Ovary (tissue), 7 donors: ENCODE measurements at regions not wholly inside any gene's neighbourhood (a gene's known extent, or its start where the extent isn't known, plus 50 kb on each side); places are given as distances from the start of the nearest gene placed in this dataset.
"Not testable (repeated sequence)": the region's sequence is repeated elsewhere in the genome, so short reads cannot be mapped to it uniquely, and the experiment has no call there.

ENCODE experiments used
- DNase-seq, 5 donors: peaks; one replicate each; pipeline ENCODE4 v3.0.0-alpha.2; 2019 to 2020
- H3K27ac ChIP-seq, 2 donors: fragments of 200-600 bp; one replicate each; pipeline versions ENCODE4 v1.5.1 to v1.8.0; 2019 to 2022
- H3K27me3 ChIP-seq: fragments of 200-600 bp; one replicate; pipeline ENCODE4 v1.8.0; 2022
- H3K36me3 ChIP-seq: fragments of 200-600 bp; sonication (generic); one replicate; pipeline ENCODE4 v1.5.1; 2019
- H3K4me1 ChIP-seq: one replicate; pipeline ENCODE4 v1.8.1; 2013; ENCODE audit warnings: mild to moderate bottlenecking, moderate library complexity; ENCODE audit not compliant: insufficient read depth
- H3K4me3 ChIP-seq: fragments of 200-600 bp; sonication (generic); one replicate; pipeline ENCODE4 v1.5.1; 2017
- H3K9me3 ChIP-seq, 2 donors: fragments of 200-600 bp in 1 of 2; sonication (generic) in 1 of 2; one replicate each; pipeline versions ENCODE4 v1.5.1 to v1.8.1; 2013 to 2019; ENCODE audit warnings: mild to moderate bottlenecking in 1 of 2, moderate library complexity in 1 of 2
- CTCF ChIP-seq, 3 donors: fragments of 450-650 bp in 2 of 3; fragments of 200-600 bp in 1 of 3; IDR thresholded peaks; one replicate each; pipeline versions ENCODE4 v1.5.1 to v1.8.0; 2016 to 2022; ENCODE audit warnings: antibody characterized with exemption in 3 of 3, mild to moderate bottlenecking in 1 of 3
- EP300 ChIP-seq: sonication (generic); formaldehyde crosslinking; IDR thresholded peaks from one replicate; pipeline ENCODE4 v1.6.1; 2017; ENCODE audit warnings: antibody characterized with exemption
- POLR2A ChIP-seq: fragments of 450-650 bp; IDR thresholded peaks from one replicate; pipeline ENCODE4 v1.6.1; 2017; ENCODE audit warnings: antibody characterized with exemption, mild to moderate bottlenecking, moderate library complexity
- WGBS, 3 donors: extraction: QIAGEN DNeasy Blood & Tissue Kit in 1 of 3; methylation state at CpG; one replicate each; pipeline versions ENCODE4 v1.1.5 to v1.1.7; 2013 to 2017; 5-methylcytosine and 5-hydroxymethylcytosine counted together
- intact Hi-C, 4 donors: fragments of 100-400 bp; cut with DNase I; formaldehyde crosslinking; loops; one replicate each; pipeline versions ENCODE4 v1.11.0 to v1.15.1; 2022 to 2023
- donor health status: DM: no; HTN: no; CAD: no; lungs with moderate emphysema.
- donor health status: DM: no; HTN: no; CAD: no.
- donor health status: Bipolar disorder and iron deficiency.
- donor health status: DM: no; HTN: no; CAD: no.
- donor health status: DM: yes; HTN: yes; CAD: no.

GRCh38 chr6:18640134-18640533 lies 253.0 kb downstream of the RNF144B start:
- no peak overlapping the region for H3K4me3 ChIP-seq
- TF ChIP-seq CTCF (IDR thresholded peaks at IDR 0.05) (no peak), POLR2A (no peak), EP300 (no peak)

GRCh38 chr6:18640754-18641153 lies 253.6 kb downstream of the RNF144B start:
- DNase-seq, result no peak
- Histone ChIP-seq H3K4me1 (no peaks in the 10 kb centered on the region), H3K4me3 (no peak overlapping the region), H3K27me3 (no peaks in the 10 kb centered on the region), H3K27ac (no peak overlapping the region), H3K9me3 (no peaks in the 10 kb centered on the region), H3K36me3 (no peaks in the 10 kb centered on the region)
- TF ChIP-seq CTCF (IDR thresholded peaks at IDR 0.05) (no peak), EP300 (no peak), POLR2A (no peak)
- intact Hi-C loops, result no loop called here
- 20 to 42% (median 27%) methylated on average over 1 of the region's 1 CpG for WGBS, 3 donors

More at GRCh38 chr6:18640134-18640533, 253.0 kb downstream of the RNF144B start:
- Histone ChIP-seq H3K9me3 (no peaks in the 10 kb centered on the region), H3K36me3 (no peaks in the 10 kb centered on the region), H3K4me1 (no peaks in the 10 kb centered on the region), H3K27me3 (no peaks in the 10 kb centered on the region), H3K27ac (no peak overlapping the region)
- intact Hi-C loops, result no loop called here
- DNase-seq, result no peak

GRCh38 chr6:18654821-18655220 lies 267.7 kb downstream of the RNF144B start:
- Histone ChIP-seq H3K4me3 (no peak overlapping the region), H3K9me3 (no peaks in the 10 kb centered on the region), H3K27ac (no peak overlapping the region), H3K36me3 (no peaks in the 10 kb centered on the region), H3K27me3 (no peaks in the 10 kb centered on the region), H3K4me1 (no peaks in the 10 kb centered on the region)
- intact Hi-C loops, result no loop called here
- no peak for DNase-seq
- no peak for TF ChIP-seq POLR2A
- no peak for TF ChIP-seq EP300
- no peak for TF ChIP-seq CTCF (IDR thresholded peaks at IDR 0.05)

- Histone ChIP-seq H3K36me3 (no peaks in the 10 kb centered on the region), H3K4me1 (no peaks in the 10 kb centered on the region), H3K27ac (no peak overlapping the region), H3K9me3 (no peaks in the 10 kb centered on the region), H3K27me3 (no peaks in the 10 kb centered on the region), H3K4me3 (no peak overlapping the region)
- DNase-seq, result no peak
- WGBS, 3 donors, result 70 to 87% (median 81%) methylated on average over 4 to 5 of the region's 5 CpGs
- no peak for TF ChIP-seq EP300
- intact Hi-C loops, result no loop called here
Measured at GRCh38 chr6:18656506-18656905, 269.4 kb downstream of the RNF144B start.

- H3K36me3 ChIP-seq, intact Hi-C loops, DNase-seq, H3K9me3 ChIP-seq, H3K4me1 ChIP-seq, H3K27ac ChIP-seq, H3K4me3 ChIP-seq, H3K27me3 ChIP-seq: not testable (repeated sequence)
- WGBS, 3 donors, result 87 to 92% (median 92%) methylated on average over 5 of the region's 5 CpGs
Measured at GRCh38 chr6:18659994-18660393, 272.8 kb downstream of the RNF144B start.

- TF ChIP-seq POLR2A, result no peak
- no peak for TF ChIP-seq CTCF (IDR thresholded peaks at IDR 0.05)
- no peak for TF ChIP-seq EP300
- Histone ChIP-seq H3K27ac (no peak overlapping the region), H3K27me3 (no peaks in the 10 kb centered on the region), H3K36me3 (no peaks in the 10 kb centered on the region), H3K4me1 (no peaks in the 10 kb centered on the region), H3K9me3 (no peaks in the 10 kb centered on the region), H3K4me3 (no peak overlapping the region)
- DNase-seq, result no peak
- intact Hi-C loops, result no loop called here
- 9 to 44% (median 28%) methylated on average over 1 of the region's 1 CpG for WGBS, 3 donors
Measured at GRCh38 chr6:18663011-18663410, 275.9 kb downstream of the RNF144B start.
